NCI-H446 treated with DMSO at 0.1 percent for 48 hours (cell line): ENCODE measurements at regions not wholly inside any gene's neighbourhood (a gene's known extent, or its start where the extent isn't known, plus 50 kb on each side); places are given as distances from the start of the nearest gene placed in this dataset.
"Not testable (repeated sequence)": the region's sequence is repeated elsewhere in the genome, so short reads cannot be mapped to it uniquely, and the experiment has no call there.

ENCODE experiments used
- DNase-seq: peaks from one replicate; lab custom pipeline; 2025; lab: John Stamatoyannopoulos, UW

DNA sequence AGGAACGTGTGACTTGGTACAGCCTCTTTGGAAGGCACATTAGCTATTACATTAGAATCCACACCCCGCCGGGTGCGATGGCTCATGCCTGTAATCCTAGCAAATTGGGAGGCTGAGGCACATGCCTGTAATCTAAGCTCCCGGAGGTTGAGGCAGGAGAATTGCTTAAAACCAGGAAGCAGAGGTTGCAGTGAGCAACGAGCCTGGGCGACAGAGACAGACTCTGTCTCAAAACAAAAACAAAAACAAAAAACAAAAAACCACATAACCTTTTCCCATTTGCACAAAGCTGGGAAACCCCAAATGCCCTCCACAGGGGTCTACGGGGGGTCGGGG, 82.7 kb upstream of the METTL9 start:
- DNase-seq, result not testable (repeated sequence)

DNA sequence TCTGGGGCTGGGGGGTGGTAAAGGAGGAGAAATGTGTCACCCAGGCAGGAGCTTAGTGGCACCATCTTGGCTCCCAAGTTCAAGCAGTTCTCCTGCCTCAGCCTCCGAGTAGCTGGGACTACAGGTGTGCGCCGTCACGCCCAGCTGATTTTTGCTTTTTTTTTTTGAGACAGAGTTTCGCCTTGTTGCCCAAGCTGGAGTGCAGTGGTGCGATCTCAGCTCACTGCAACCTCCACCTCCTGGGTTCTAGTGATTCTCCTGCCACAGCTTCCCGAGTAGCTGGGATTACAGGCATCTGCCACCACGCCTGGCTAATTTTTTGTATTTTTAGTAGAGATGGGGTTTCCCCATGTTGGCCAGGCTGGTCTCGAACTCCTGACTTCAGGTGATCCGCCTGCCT, 82.1 kb upstream of the METTL9 start:
- not testable (repeated sequence) for DNase-seq

DNA sequence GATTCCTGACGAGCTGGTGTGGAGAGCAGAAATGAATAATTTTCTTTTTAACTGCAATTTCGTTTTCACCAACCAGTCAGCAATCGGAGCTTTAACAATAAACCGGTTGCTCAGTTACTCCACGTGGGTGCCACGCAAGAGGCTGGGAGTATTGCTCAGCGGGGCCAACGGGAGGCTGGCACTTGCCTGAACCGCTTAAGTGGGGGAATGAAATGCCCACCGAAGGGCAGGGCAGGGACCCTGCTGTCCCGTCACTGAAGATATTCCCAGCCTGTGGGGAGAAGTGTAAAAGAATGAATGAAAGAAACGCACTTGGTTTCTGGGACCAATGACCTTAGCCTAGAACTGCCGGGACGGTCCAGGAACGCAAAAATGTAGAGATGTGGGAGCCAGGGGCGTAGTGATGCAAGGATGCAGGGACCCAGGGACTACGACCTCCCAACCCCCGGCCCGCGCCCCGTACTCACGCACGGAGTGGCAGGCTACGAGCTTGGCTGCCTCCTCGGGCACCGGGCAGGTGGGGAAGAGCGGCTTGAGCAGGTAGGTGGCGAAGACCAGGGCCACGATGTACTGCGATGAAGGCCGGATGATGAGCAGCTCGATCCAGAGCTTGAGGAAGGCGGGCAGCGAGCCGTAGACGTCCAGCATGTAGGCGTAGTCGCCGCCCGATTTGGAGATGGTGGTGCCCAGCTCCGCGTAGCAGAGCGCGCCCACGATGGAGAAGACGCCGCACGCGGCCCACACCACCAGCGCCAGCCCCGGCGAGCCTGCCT, 79.8 kb upstream of the METTL9 start:
- DNase-seq, result not testable (repeated sequence)

DNA sequence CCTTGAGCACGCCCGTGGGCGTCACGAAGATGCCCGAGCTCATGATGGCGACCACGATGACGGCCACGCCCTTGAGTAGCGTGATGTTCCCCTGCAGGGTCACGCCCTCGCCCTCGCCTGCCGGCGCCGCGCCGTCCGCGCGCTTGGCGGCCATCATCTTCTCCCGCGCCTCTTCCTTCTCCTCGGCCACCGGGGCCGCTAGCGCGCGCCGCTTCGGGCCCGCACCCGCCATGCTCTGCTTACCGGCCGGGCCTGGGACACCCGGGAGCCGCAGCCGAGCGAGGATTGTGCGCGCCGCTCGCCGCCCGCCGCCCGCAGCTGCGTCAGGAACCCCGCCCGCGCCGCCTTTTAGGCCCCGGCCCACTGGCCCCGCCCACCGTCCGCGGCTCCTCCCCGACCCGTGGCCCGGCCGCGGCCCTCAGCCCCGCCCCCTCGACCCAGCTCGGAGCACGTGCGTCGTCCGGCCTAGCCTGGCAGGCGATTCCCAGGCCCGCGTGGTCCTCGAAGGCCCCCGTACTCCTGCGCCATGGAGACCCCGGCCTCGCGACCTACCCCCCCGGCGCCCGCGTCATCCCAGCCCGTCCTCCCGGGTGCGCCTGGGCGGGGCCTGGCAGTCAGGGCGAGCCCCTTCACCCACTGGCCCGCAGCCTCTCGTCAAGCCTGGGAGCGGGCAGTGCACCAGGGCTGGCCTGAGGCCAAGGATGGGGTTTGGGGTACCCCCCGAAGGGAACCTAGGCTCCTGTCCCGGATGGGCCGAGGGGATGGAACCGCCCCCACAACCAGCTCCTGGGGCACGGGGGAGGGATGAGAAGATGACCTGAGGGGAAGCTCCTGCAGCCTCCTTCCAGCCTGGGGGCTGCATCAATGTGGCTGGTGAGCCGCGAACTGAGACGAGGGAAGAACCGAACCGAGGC, 79.0 kb upstream of the METTL9 start:
- peak; percentile 61 for DNase-seq

- not testable (repeated sequence) for DNase-seq
These were observed 78.4 kb upstream of the METTL9 start for GRCh38 chr16:21521048-21521389.

- not testable (repeated sequence) for DNase-seq
These were observed 77.8 kb upstream of the METTL9 start for GRCh38 chr16:21521390-21522143.

DNA sequence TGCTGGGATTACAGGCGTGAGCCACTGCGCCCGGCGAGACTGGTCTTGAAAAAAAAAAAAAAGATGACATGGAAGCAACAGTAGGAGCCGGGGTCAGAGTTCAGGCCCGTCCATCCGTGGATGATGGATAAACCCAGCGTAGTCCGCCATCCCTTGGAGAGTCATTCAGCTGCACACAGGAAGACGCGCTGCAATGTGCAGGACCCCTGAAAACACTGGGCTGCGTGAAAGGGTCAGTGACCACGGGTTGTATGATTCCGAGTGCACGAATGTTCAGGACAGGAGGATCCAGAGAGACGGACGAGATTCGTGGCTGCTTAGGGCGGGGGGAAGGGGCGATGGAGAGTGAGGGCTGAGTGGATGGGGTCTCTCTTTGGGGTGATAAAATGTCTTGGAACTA, 76.5 kb upstream of the METTL9 start:
- not testable (repeated sequence) for DNase-seq

DNA sequence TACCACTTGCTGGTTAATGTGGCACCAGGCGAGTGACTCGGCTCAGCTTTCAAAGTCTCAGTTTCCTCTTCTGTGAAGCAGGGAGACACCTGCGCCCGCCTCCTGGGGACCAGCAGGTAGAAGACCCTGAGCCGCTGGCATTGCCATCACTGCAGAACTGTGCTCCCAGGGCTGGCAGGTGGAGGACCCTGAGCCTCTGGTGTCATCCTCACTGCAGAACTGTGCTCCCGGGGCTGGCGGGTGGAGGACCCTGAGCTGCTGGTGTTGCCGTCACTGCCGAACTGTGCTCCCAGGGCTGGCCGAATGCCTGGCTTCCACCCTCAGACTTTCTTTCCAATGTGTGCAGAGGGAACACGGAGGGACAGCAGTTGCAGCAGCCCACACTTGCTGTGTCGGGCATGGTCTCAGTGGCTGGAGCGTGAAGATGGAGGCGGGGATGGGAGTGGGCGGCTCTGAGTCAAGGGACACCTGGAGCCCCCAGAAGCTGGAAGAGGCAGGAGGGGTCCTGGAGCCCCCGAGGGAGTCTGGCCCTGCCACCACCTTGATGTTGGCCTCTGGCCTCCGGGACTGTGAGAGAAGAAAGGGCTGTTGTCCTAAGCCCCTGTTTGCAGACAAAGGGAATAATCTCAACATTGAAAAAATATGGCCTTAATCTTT, 75.8 kb upstream of the METTL9 start:
- DNase-seq, result no peak

GRCh38 chr16:21524068-21524751, 75.2 kb upstream of the METTL9 start:
- no peak for DNase-seq

GRCh38 chr16:21524752-21525028, 74.7 kb upstream of the METTL9 start:
- not testable (repeated sequence) for DNase-seq

GRCh38 chr16:21525029-21525895, 74.1 kb upstream of the METTL9 start:
- DNase-seq, result not testable (repeated sequence)

DNA sequence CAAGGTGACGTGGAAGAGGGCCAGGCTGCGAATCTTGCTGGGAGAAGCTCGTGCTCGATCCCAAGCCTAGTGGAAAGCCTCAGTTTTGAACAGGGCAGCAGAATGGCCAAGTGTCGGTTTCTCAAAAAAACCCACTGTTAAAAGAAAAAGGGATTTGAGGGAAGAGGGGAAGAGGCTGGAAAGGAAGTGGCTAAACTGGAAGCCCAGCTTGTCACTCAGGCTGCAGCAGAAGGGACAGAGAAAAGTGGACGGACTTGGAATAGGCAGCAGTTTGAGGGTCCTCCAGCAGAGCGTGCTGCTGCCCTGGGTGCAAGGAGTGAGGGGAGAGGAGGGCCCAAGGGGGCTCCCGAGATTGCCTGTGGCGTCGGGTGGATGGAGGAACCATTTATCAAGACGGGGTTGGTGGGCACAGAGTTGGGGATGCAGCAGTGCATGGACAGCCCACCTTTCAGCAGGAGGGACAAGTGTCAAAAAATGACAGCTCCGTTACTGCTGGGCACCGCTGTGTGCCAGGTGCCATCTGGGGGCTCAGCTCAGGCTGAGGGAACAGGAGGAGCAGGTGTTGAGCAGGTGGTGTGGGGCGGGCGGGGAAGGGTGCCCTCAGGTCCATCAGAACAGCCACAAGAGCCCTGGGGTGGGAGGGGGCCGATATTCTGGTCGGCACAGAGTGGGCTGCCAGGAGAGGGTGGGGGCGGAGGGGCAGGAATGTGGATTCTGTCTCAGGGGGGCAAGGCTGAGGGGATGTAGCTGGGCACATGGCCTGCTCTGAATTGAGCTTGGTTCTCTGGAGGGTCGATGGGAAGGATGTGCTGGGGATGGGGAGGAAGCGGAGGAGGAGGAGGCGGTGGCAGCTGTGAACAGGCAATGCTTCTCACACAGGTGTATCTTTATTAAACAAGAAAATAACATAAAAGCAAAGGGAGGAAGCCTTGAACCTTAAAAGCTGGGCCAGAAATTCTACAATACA, 73.1 kb upstream of the METTL9 start:
- DNase-seq, result not testable (repeated sequence)

DNA sequence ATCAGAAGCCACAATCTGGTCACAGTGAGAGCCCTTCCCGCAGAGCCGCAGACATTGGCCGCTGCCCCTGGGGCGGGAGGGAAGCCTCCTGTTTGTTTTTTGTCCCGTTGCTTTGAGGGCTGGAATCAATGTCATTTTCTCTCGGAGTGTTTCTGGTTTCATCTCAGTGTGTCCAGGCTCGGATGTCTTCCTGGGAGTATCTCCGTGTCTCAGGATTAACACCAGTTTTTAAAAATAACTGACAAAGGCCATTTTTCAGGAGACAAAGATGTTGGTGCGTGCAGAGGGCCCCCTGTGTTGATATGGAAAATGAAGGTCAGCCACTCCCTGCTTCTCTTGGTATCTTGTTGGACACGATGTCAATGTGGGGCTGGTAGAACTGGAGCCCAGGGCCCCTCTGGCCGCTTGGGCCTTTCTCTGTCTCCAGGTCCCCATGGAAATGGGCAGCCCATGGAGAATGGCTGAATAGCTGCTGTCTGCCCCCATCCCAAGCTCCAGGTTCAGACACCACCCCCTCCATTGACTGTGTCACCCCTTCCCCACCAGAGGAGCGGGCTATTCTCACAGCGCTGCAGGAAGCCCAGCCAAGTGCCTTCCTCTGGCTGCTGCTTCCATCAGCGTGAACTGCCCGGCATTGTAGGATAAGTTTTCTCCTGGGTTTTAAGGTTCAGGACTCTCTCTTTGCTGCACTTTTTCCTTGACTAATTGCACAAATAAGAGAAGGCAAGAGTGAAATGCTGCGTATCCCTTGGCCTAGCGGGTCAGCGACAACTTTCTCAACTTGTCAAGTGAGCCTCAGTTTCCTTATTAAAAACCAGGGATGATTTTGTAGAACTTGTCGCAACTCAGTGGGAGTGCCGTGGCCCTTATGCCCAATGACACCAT, 72.2 kb upstream of the METTL9 start:
- no peak for DNase-seq

DNA sequence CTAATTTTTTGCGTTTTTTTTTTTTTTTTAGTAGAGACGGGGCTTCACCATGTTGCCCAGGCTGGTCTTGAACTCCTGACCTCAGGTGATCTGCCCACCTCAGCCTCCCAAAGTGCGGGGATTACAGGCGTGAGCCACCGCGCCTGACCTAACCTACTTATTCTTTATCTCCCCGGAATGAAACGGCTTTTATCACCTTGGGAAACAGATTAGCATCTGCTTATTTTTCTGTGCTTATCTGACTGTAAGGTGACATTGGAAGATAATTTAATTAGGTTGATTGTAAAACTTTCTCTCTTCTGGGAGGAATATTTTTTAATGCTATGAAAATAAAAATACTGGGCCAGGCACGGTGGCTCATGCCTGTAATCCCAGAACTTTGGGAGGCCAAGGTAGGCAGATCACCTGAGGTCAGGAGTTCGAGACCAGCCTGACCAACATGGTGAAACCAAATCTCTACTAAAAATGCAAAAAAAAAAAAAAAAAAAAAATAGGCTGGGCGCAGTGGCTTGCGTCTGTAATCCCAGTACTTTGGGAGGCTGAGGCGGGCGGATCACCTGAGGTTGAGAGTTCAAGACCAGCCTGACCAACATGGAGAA, 70.2 kb upstream of the METTL9 start:
- not testable (repeated sequence) for DNase-seq

- DNase-seq, result not testable (repeated sequence)
These were observed 68.5 kb upstream of the METTL9 start for GRCh38 chr16:21530729-21531383.

DNA sequence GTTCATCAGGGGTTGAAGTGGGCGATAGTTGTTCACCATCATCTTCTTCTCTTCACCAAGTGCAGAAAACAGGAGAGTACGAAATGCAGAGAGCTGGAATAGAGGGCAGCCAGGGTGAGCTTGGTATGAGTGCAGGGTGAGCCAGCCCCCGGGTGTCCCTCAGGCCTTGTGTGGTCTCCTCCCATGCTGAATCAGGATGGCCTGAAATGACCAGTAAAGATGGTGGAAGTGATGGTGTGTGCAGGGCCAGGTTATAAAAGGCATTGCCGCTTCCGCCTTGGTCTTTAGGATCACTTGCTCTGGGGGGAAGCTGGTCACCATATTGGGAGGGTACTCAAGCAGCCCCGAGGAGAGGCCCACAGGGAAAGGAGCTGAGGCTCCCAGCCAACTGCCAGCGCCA, 66.4 kb upstream of the METTL9 start:
- DNase-seq, result not testable (repeated sequence)

- DNase-seq, result not testable (repeated sequence)
These were observed 65.9 kb upstream of the METTL9 start for GRCh38 chr16:21533474-21533873.
